ENCODE measurements at regions not wholly inside any gene's neighbourhood (a gene's known extent, or its start where the extent isn't known, plus 50 kb on each side); places are given as distances from the start of the nearest gene placed in this dataset.

DNA sequence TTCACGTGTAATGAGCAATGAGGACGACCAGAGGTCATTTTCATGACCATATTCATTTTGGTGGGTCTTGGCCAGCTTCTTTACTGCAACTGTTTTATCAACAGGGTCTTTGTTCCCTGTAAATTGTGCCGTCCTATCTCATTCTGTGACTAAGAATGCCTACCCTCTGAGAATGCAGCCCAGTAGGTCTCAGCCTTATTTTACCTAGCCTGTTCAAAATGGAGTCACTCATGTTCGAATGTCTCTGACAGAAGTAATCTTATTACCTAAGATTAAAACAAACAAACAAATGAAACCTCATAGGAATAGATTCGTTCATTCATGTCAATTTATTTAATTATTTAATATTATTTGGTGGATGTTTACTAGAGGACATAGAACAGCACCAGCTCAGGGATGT, 714.8 kb downstream of the ADCYAP1 start:
- no peak for DNase-seq
- no peak overlapping the region for H3K27ac Mint-ChIP-seq
- no peak overlapping the region for H3K27ac ChIP-seq (ENCODE audit: low read depth, low read length)
- H3K9me3 Mint-ChIP-seq, result peaks cover 0 to 6% (median 0%) of the 10 kb centered on the region in 8 donors
- H3K4me1 Mint-ChIP-seq, result no peaks in the 10 kb centered on the region
- intact Hi-C loops (cut with micrococcal nuclease), result no loop called here
- CTCF ChIA-PET (ENCODE audit: partially characterized antibody), result no interaction called here
- no peak overlapping the region for H3K4me3 Mint-ChIP-seq
- H3K36me3 Mint-ChIP-seq, result no peaks in the 10 kb centered on the region
- H3K27me3 ChIP-seq (ENCODE audit: insufficient read depth, low read length), result no peaks in the 10 kb centered on the region
- no peak overlapping the region for H3K4me3 ChIP-seq (ENCODE audit: low read length in 2 of 2)
- no peaks in the 10 kb centered on the region for H3K36me3 ChIP-seq (ENCODE audit: insufficient read depth, low read length)
- H3K27me3 Mint-ChIP-seq, result no peaks in the 10 kb centered on the region
- H3K9me3 ChIP-seq (ENCODE audit: control insufficient read depth in 1 of 2, low read length in 2 of 2), result no peaks in the 10 kb centered on the region
- POLR2A ChIA-PET (ENCODE audit: partially characterized antibody), result no interaction called here
- H3K4me1 ChIP-seq (ENCODE audit: insufficient read depth, low read length), result no peaks in the 10 kb centered on the region

GRCh38 chr18:1624612-1625011, 719.9 kb downstream of the ADCYAP1 start:
- Mint-ChIP-seq H3K4me3 (no peak overlapping the region), H3K4me1 (no peaks in the 10 kb centered on the region), H3K27ac (no peak overlapping the region), H3K27me3 (no peaks in the 10 kb centered on the region), H3K9me3 (peaks cover 0 to 8% (median under 1%) of the 10 kb centered on the region in 8 donors), H3K36me3 (no peaks in the 10 kb centered on the region)
- ChIA-PET CTCF (ENCODE audit: partially characterized antibody) (no interaction called here), POLR2A (ENCODE audit: partially characterized antibody) (no interaction called here)
- H3K36me3 ChIP-seq (ENCODE audit: insufficient read depth, low read length), result no peaks in the 10 kb centered on the region
- DNase-seq, result no peak
- no peaks in the 10 kb centered on the region for H3K9me3 ChIP-seq (ENCODE audit: control insufficient read depth in 1 of 2, low read length in 2 of 2)
- H3K27ac ChIP-seq (ENCODE audit: low read depth, low read length), result no peak overlapping the region
- H3K4me1 ChIP-seq (ENCODE audit: insufficient read depth, low read length), result no peaks in the 10 kb centered on the region
- no peak overlapping the region for H3K4me3 ChIP-seq (ENCODE audit: low read length in 2 of 2)
- H3K27me3 ChIP-seq (ENCODE audit: insufficient read depth, low read length), result no peaks in the 10 kb centered on the region
- intact Hi-C loops (cut with micrococcal nuclease), result no loop called here

- no peak overlapping the region for H3K4me3 Mint-ChIP-seq
- H3K36me3 Mint-ChIP-seq, result no peaks in the 10 kb centered on the region
- H3K4me1 Mint-ChIP-seq, result no peaks in the 10 kb centered on the region
- no peak for DNase-seq
- Histone ChIP-seq H3K4me3 (ENCODE audit: low read length in 2 of 2) (no peak overlapping the region), H3K27me3 (ENCODE audit: insufficient read depth, low read length) (no peaks in the 10 kb centered on the region), H3K4me1 (ENCODE audit: insufficient read depth, low read length) (no peaks in the 10 kb centered on the region), H3K36me3 (ENCODE audit: insufficient read depth, low read length) (no peaks in the 10 kb centered on the region), H3K9me3 (ENCODE audit: control insufficient read depth in 1 of 2, low read length in 2 of 2) (no peaks in the 10 kb centered on the region), H3K27ac (ENCODE audit: low read depth, low read length) (no peak overlapping the region)
- POLR2A ChIA-PET (ENCODE audit: partially characterized antibody), result no interaction called here
- CTCF ChIA-PET (ENCODE audit: partially characterized antibody), result no interaction called here
- peaks cover 0 to 8% (median 0%) of the 10 kb centered on the region in 8 donors for H3K9me3 Mint-ChIP-seq
- H3K27ac Mint-ChIP-seq, result no peak overlapping the region
- intact Hi-C loops (cut with micrococcal nuclease), result no loop called here
- peaks cover 0 to 2% of the 10 kb centered on the region in 2 donors for H3K27me3 Mint-ChIP-seq
Measured at GRCh38 chr18:1627494-1627893, 722.8 kb downstream of the ADCYAP1 start.

DNA sequence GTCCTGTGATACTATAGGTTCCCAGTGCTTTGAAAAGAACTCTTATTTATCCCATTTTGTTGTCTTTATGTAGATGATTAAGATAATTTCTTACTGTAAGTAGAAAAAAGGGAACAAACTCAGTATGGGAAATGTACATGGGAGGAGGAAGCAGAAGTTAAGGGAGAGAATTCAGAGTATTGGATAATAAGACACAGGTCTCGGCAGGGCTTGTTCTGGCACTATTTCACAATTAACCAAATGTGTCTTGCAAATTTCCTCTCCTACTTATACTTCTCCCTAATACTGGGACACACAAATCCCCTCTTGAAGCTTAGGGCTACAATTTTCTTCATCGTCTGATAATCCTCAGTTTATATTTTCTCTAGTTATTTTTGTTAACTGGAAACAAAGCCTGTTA, 744.0 kb downstream of the ADCYAP1 start:
- DNase-seq, result no peak
- Mint-ChIP-seq H3K27me3 (no peaks in the 10 kb centered on the region), H3K36me3 (no peaks in the 10 kb centered on the region), H3K27ac (no peak overlapping the region), H3K4me1 (no peaks in the 10 kb centered on the region), H3K9me3 (peaks cover 0 to 4% (median 0%) of the 10 kb centered on the region in 8 donors), H3K4me3 (no peak overlapping the region)
- Histone ChIP-seq H3K36me3 (ENCODE audit: insufficient read depth, low read length) (no peaks in the 10 kb centered on the region), H3K9me3 (ENCODE audit: control insufficient read depth in 1 of 2, low read length in 2 of 2) (no peaks in the 10 kb centered on the region), H3K27ac (ENCODE audit: low read depth, low read length) (no peak overlapping the region), H3K4me3 (ENCODE audit: low read length in 2 of 2) (no peak overlapping the region), H3K4me1 (ENCODE audit: insufficient read depth, low read length) (no peaks in the 10 kb centered on the region), H3K27me3 (ENCODE audit: insufficient read depth, low read length) (no peaks in the 10 kb centered on the region)
- POLR2A ChIA-PET (ENCODE audit: partially characterized antibody), result no interaction called here
- CTCF ChIA-PET (ENCODE audit: partially characterized antibody), result no interaction called here
- intact Hi-C loops (cut with micrococcal nuclease), result no loop called here

DNA sequence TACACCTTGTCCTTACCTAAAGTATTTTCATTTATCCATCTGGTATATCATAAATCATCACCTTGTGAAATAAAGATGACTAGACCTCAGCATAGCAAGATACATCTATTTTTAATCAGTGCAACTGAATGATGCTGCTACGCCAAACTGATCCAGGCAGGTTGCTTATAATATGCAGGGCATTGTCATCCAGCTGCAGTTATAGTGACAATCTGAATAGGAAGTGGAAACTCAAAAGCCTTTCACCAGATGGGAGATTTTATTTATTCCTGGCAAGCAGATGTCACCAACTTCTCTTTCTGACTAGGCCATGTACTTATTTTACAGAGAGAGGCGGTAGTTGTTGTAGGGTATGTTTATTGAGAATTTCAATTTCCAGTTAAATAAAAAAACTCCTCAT, 747.3 kb downstream of the ADCYAP1 start:
- ChIA-PET CTCF (ENCODE audit: partially characterized antibody) (no interaction called here), POLR2A (ENCODE audit: partially characterized antibody) (no interaction called here)
- Histone ChIP-seq H3K4me1 (ENCODE audit: insufficient read depth, low read length) (no peaks in the 10 kb centered on the region), H3K27me3 (ENCODE audit: insufficient read depth, low read length) (no peaks in the 10 kb centered on the region), H3K4me3 (ENCODE audit: low read length in 2 of 2) (no peak overlapping the region), H3K27ac (ENCODE audit: low read depth, low read length) (no peak overlapping the region), H3K36me3 (ENCODE audit: insufficient read depth, low read length) (no peaks in the 10 kb centered on the region), H3K9me3 (ENCODE audit: control insufficient read depth in 1 of 2, low read length in 2 of 2) (no peaks in the 10 kb centered on the region)
- Mint-ChIP-seq H3K27me3 (no peaks in the 10 kb centered on the region), H3K27ac (no peak overlapping the region), H3K4me1 (no peaks in the 10 kb centered on the region), H3K36me3 (no peaks in the 10 kb centered on the region), H3K4me3 (no peak overlapping the region), H3K9me3 (no peaks in the 10 kb centered on the region)
- intact Hi-C loops (cut with micrococcal nuclease), result no loop called here
- DNase-seq, result no peak

DNA sequence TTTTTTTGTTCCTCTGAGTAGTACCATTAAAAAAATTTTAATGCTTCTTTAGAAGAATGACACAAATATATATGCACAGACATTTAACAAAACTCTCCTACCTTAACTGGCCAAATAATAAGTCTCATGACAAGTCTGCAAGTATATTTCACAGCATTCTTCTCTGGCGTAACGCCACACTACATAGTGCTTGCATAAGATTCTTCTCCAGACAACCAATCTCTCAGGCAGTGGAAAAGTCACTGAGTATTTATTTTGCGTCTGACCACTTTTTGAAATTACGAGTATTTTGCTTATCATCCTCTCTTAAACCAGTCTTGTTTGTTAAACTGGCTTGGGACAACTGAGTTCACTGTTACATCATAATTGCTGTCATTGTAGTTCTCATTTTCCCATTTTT, 749.2 kb downstream of the ADCYAP1 start:
- Mint-ChIP-seq H3K27me3 (no peaks in the 10 kb centered on the region), H3K4me3 (no peak overlapping the region), H3K36me3 (no peaks in the 10 kb centered on the region), H3K9me3 (peaks cover 0 to under 1% (median 0%) of the 10 kb centered on the region in 8 donors), H3K4me1 (no peaks in the 10 kb centered on the region), H3K27ac (no peak overlapping the region)
- Histone ChIP-seq H3K27ac (ENCODE audit: low read depth, low read length) (no peak overlapping the region), H3K4me1 (ENCODE audit: insufficient read depth, low read length) (no peaks in the 10 kb centered on the region), H3K4me3 (ENCODE audit: low read length in 2 of 2) (no peak overlapping the region), H3K9me3 (ENCODE audit: control insufficient read depth in 1 of 2, low read length in 2 of 2) (no peaks in the 10 kb centered on the region), H3K27me3 (ENCODE audit: insufficient read depth, low read length) (no peaks in the 10 kb centered on the region), H3K36me3 (ENCODE audit: insufficient read depth, low read length) (no peaks in the 10 kb centered on the region)
- CTCF ChIA-PET (ENCODE audit: partially characterized antibody), result no interaction called here
- POLR2A ChIA-PET (ENCODE audit: partially characterized antibody), result no interaction called here
- intact Hi-C loops (cut with micrococcal nuclease), result no loop called here
- DNase-seq, result no peak

DNA sequence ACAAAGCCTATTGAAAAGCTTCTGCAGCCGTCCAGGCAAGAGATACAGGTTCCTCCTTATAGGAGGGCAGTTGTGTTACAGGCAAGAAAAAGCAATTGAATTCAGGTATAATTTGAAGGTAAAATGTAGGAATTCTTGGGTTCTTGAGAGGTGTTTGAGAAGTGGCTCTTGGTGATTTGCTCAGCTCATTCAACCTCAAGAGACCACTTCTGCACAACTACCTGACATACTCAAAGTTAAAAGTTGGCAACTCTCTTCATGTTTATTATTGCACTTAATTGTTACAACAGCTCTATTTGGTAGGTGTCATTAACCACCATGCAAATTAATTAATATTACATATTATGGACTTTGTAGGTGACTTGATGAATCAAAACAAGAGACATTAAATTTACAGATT, 753.2 kb downstream of the ADCYAP1 start:
- H3K27me3 ChIP-seq (ENCODE audit: insufficient read depth, low read length), result no peaks in the 10 kb centered on the region
- CTCF ChIA-PET (ENCODE audit: partially characterized antibody), result no interaction called here
- POLR2A ChIA-PET (ENCODE audit: partially characterized antibody), result no interaction called here
- no peak overlapping the region for H3K4me3 ChIP-seq (ENCODE audit: low read length in 2 of 2)
- no peaks in the 10 kb centered on the region for H3K9me3 ChIP-seq (ENCODE audit: control insufficient read depth in 1 of 2, low read length in 2 of 2)
- no peak for DNase-seq
- no peak overlapping the region for H3K27ac ChIP-seq (ENCODE audit: low read depth, low read length)
- no peaks in the 10 kb centered on the region for H3K4me1 ChIP-seq (ENCODE audit: insufficient read depth, low read length)
- Mint-ChIP-seq H3K4me3 (no peak overlapping the region), H3K4me1 (no peaks in the 10 kb centered on the region), H3K36me3 (no peaks in the 10 kb centered on the region), H3K27me3 (no peaks in the 10 kb centered on the region), H3K9me3 (peaks cover 0 to 7% (median 0%) of the 10 kb centered on the region in 8 donors), H3K27ac (no peak overlapping the region)
- H3K36me3 ChIP-seq (ENCODE audit: insufficient read depth, low read length), result no peaks in the 10 kb centered on the region
- intact Hi-C loops (cut with micrococcal nuclease), result no loop called here

- Mint-ChIP-seq H3K4me3 (no peak overlapping the region), H3K27me3 (no peaks in the 10 kb centered on the region), H3K36me3 (no peaks in the 10 kb centered on the region), H3K27ac (no peak overlapping the region), H3K4me1 (no peaks in the 10 kb centered on the region), H3K9me3 (peaks cover 0 to 7% (median 0%) of the 10 kb centered on the region in 8 donors)
- ChIA-PET POLR2A (ENCODE audit: partially characterized antibody) (no interaction called here), CTCF (ENCODE audit: partially characterized antibody) (no interaction called here)
- H3K4me3 ChIP-seq (ENCODE audit: low read length in 2 of 2), result no peak overlapping the region
- intact Hi-C loops (cut with micrococcal nuclease), result no loop called here
- no peaks in the 10 kb centered on the region for H3K36me3 ChIP-seq (ENCODE audit: insufficient read depth, low read length)
- H3K9me3 ChIP-seq (ENCODE audit: control insufficient read depth in 1 of 2, low read length in 2 of 2), result no peaks in the 10 kb centered on the region
- no peak overlapping the region for H3K27ac ChIP-seq (ENCODE audit: low read depth, low read length)
- H3K27me3 ChIP-seq (ENCODE audit: insufficient read depth, low read length), result no peaks in the 10 kb centered on the region
- no peaks in the 10 kb centered on the region for H3K4me1 ChIP-seq (ENCODE audit: insufficient read depth, low read length)
- DNase-seq, result no peak
Measured at GRCh38 chr18:1658908-1659566, 754.4 kb downstream of the ADCYAP1 start.
